Ureter (tissue), 1 donor: ENCODE measurements at regions not wholly inside any gene's neighbourhood (a gene's known extent, or its start where the extent isn't known, plus 50 kb on each side); places are given as distances from the start of the nearest gene placed in this dataset.

ENCODE experiments used
- DNase-seq: peaks from one replicate; pipeline ENCODE4 v3.0.0-alpha.2; 2020; ENCODE audit warnings: low spot score
- donor health status: DM: yes; HTN: yes; CAD: no.

DNA sequence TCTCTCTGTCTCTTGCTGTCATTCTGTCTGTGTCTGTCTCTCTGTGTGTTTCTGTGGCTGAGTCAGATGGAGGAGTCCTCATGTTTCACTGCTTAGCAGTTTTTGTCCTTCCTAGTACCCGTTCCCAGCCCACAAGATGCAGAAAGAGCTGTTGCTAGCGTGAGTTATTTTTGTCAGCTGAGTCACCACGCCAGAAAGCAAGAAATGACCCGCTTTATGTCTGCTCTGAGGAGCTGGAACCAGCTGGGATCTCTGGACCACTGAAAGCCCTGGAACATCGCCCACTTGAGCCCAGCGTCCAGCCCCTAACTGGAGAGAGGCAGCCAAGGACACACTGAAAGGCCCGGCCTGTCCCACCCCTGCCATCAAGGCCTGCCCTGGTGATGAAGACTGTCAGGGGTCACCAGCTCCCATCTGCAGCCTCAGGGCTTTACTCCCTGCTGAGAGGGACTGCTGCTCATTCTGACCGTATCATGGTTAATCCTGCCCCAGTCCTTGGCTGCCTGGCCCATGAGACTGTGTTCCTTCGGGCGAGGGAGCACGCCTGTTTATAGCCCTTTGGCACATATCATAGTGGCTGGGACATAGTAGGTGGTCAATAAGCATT, 101.7 kb upstream of the TPM1 start:
- DNase-seq, result peak; percentile 73

DNA sequence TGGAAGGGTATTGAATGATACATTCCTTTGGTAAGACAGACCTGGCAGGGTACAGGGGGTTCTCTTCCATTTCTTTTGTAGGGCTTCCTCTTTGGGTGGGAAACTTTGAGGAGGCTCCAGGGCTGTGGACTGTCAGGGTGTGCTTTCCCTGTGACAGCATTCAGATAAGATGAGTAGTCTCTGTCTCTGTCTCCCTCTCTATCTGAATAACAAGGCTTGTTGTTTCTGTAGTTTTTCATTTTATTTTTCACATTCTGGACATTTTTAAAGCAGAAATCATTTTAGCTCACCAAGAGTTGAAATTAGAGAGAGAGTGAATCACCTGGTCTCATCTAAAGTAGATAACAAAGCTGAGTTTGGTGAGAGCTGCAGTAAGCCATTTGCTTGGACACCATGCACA, 100.8 kb upstream of the TPM1 start:
- DNase-seq, result no peak

GRCh38 chr15:62942428-62942827, 100.1 kb upstream of the TPM1 start:
- DNase-seq, result no peak

- DNase-seq, result peak; percentile 39
Measured at GRCh38 chr15:62945063-62945462, 97.5 kb upstream of the TPM1 start.

GRCh38 chr15:62945760-62946159, 96.8 kb upstream of the TPM1 start:
- DNase-seq, result peak; percentile 27

GRCh38 chr15:62946940-62947339, 95.6 kb upstream of the TPM1 start:
- peak; percentile 26 for DNase-seq

DNA sequence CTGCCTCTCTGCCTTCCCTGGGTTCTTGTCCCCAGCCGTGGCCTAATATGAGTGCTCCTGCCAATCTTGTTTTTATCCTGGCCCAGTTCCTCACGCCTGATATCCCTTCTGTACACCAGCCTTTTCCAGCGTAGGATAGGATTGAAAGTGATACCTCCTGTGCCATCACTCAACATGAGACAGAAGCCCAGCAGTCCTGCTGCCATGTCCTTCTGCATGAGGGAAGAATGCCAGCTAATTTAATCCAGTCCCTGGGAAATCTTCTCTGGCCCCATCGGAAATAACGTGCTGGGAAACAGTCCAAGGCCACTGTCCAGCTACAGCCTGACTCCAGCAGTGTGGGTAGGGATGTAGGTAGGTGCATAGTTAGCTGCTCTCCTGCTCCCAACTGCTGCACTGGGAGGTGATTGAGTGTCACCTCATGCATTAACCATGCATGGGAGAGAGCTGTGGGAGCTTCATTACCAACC, 92.0 kb upstream of the TPM1 start:
- DNase-seq, result no peak

DNA sequence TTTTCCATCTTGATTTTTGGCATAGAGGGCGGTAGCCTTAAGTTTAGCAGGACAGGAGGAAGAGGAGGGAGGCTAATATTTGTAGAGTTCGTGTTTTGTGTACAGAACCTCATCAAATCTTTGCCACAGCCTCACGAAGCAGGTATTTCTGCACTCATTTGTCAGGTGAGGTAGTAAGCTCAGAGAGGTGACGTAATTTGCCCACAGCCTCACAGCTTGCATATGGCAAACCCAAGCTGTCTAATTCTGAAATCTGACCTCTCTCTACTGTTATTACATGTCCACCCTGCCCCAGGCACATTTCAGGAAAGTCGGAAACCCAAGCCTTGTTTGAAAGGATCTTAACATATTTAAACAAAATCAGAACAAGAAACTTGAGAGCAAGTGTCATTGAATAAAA, 91.1 kb upstream of the TPM1 start:
- DNase-seq, result no peak

- DNase-seq, result no peak
Measured at GRCh38 chr15:62953021-62953420, 89.5 kb upstream of the TPM1 start.

DNA sequence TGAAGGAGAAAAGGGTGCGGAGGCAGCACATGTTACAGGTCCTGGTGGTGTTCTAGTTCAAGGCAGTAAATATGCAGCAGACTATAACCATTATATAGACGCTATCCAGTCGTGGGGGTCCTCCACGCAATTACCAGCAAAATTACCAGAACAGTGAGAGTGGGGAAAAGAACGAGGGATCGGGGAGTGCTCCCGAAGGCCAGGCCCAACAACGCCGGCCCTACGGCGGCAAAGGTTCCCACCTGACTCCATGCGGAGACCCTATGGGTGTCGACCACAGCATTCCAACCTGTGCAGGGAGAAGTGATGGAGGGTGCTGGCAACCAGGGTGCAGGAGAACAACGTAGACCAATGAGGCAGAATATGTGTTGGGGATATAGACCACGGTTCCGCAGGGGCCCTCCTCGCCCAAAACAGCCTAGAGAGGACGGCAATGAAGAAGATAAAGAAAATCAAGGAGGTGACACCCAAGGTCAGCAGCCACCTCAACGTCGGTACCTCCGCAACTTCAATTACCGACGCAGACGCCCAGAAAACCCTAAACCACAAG, 89.0 kb upstream of the TPM1 start:
- no peak for DNase-seq

DNA sequence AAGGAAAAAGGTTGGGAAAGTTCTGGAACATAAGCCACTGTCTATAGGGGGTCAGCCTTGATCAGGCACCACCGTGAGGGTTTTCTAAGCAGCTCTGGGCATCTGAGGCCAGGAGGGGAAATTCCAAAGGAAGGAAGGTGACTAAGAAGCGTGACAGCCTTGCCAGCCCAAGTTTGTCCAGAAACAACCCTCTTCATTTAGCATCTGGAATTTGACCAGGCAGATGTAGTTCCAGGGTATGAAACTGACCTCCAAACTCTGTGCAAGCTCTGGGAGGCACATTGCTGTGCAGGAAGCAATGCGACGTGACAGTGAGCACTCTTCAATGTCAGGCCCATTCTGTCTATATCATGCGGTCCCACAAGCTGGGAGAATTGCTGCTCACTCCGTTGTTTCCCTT, 85.4 kb upstream of the TPM1 start:
- DNase-seq, result no peak

DNA sequence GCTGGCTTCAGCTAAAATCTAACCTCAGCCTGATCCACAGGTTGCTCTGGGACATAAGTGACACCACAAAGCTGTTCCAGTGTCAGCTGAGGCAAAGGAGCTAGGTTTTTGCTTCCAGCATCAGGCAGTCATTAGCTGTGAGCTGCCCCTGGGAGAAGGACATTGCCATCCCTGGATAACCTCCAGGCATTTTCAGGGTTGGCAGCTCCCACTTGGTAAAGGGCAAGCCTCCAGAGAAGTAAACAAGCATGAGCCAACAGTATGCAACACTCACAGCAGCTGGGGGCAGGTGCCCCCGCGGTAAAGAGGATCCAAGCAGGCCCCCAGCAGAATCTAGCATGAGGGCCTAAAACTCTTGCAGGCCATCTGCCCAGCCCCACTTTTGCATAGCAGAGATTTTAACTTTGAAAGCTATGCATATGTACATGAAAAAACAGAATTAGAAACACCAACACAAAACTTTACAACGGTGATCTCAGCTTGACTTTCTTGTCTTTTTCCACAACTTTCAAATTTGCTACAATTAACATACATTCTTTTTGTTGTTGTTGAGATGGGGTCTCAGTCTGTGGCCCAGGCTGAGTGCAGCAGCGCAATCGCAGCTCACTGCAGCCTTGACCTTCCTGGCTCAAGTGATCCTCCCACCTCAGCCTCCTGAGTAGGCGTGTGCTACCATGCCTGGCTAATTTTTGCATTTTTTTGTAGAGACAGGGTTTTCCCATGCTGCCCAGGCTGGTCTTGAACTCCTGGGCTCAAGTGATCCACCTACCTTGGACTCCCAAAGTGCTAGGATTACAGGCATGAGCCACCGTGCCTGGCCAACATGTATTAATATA, 83.8 kb upstream of the TPM1 start:
- DNase-seq, result no peak

DNA sequence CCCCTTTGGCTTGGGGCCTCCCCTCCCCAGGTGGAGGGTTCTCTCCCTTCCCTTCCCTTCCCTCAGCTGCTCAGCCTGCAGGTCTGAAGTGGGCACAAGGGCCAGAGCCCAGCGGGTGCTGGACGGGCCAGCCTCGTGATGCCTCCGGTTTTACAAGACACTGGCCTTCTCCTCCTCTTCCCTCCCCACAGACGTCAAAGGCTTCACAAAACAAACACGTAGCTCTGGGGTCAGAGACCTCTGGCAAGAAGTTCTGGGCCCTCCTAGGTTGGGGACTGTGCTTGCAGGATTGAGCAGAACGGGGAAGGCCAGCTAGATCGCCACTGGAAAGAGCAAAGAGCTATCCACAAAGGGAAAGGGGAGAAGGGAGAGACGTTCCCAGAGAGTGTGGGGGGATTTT, 81.4 kb upstream of the TPM1 start:
- DNase-seq, result no peak

- DNase-seq, result no peak
Measured at GRCh38 chr15:62962101-62962995, 80.2 kb upstream of the TPM1 start.

DNA sequence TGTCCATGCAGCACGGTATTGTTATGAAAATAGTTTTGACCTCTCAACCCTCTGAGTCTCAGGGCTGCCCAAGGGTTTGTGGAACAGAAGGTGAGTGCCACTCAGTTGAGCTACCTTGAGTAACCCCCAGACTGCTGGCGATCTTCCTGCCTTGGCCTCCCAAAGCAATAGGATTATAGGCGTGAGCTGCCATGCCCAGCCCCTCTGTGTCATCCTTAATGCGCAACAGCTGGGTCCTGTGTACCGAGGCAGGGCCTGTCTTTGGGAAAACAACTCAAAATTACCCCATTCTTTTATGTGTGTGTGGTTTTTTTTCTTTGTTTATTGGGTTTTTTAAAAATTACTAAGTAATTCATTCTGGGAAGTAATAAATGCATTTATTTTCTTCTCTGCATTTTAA, 78.3 kb upstream of the TPM1 start:
- DNase-seq, result no peak

DNA sequence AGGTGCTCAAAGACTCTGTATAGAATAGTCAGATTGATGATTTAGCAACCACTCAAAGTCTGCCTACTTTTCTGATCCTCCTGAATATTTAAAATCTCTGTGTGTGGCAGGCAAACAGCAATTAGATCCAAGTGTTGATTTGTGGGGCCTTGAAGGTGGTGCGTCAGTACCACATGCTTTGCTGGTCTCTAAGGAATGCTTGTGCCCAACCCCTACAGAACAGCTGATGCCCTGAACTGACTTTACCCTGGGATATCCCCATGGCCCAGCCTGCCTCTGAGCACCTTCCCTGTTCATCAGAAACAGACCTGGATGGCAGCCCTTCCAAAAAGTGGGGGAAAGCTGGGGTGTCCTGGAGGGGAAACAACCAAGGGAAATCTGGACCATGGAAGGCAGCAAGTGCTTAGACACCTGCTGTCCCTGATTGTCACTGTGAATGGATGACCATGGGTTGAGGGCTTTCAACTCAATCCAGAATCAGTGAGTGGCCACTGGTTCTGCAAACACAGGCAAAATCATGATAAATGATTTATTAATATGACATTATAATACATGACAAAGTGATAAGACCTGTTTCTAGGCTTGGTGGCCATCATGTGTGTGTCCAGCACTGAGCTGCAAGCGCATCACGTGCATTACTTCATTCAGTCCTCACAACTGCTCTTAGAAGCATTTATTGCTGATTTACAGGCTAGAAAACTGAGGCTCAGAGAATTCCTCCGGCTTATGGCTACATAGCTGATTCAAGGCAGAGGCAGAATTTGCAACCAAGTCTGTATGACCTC, 76.1 kb upstream of the TPM1 start:
- DNase-seq, result no peak

DNA sequence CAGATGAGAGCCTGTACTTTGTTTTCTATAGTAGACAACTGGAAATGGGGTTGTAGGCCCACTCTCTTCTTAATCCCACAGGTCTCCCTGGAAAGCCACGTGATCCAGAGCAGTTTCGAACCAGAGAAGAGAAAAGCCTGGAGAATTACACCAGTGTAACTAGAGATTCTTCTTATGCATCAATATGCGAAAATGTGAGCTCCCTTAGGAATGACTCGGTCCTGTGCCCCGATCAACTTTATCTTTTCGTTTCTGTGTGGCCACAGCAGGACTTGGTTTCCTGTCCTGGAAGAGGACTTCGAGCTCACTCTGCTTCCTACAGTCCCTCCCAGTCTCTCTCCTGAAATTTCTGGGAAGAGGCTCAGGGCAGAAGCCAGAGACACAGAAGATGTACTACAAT, 73.8 kb upstream of the TPM1 start:
- DNase-seq, result no peak

DNA sequence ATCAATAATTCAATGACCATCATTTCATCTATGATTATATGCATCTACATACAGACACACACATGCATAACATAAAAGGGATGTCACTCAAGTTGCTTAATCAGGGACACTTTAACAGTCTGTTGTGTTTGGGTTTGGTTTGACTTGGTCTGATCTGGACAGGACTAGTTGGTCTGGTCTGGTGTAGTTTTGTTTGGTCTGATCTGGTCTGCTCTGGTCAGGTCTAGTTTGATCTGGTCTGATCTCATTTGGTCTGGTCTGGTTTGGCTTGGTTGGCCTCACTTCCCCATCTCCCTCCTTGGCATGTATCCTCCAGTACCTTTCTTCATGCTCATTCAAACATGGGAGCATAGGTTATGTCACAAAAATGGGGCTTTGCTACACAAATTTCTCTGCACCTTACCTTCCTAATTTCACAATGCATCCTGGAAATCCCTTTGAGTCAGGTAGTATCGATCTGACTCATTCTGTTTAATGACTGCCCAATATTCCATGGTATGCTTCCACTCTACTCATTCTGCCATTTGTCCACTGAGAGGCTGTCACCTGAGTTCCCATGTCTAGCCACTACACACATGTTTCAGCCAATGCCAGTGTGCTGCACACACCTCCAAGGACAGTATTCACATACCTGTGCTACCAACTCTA, 73.0 kb upstream of the TPM1 start:
- no peak for DNase-seq

- DNase-seq, result no peak
Measured at GRCh38 chr15:62972814-62973213, 69.7 kb upstream of the TPM1 start.

DNA sequence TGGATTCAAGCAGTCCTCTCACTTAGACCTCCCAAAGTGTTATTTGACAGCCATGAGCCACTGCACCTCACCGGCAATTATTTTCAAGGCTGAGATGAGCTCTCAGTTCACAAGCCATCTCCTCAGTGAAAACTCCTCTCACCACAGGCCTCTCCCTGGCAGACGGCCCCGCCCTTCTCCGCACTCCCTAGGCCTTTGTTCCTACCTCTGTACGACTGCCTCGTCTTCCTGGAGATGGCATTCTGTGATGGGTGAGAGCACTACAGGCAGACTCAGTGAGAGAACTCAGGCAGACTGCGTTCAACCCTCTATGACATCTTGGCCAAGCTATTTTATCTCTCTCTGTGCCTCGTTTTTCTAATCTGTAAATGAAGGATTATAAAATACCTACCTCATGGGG, 67.0 kb upstream of the TPM1 start:
- no peak for DNase-seq
